Nephron progenitor cell (in vitro differentiated cells): ENCODE measurements at regions not wholly inside any gene's neighbourhood (a gene's known extent, or its start where the extent isn't known, plus 50 kb on each side); places are given as distances from the start of the nearest gene placed in this dataset.
"Not testable (repeated sequence)": the region's sequence is repeated elsewhere in the genome, so short reads cannot be mapped to it uniquely, and the experiment has no call there.

ENCODE experiments used
- DNase-seq: peaks from one replicate; pipeline ENCODE4 v3.0.0; 2021
- H3K27ac Mint-ChIP-seq: 2 replicates; pipeline ENCODE4 v1.8.0; 2021; ENCODE audit warnings: mild to moderate bottlenecking, moderate library complexity, mixed read lengths
- H3K27me3 Mint-ChIP-seq: 2 replicates; pipeline ENCODE4 v1.8.0; 2021; ENCODE audit warnings: mild to moderate bottlenecking, low read depth, mixed read lengths; ENCODE audit not compliant: poor library complexity
- H3K36me3 Mint-ChIP-seq: 2 replicates; pipeline ENCODE4 v1.8.0; 2021; ENCODE audit warnings: low read depth, mixed read lengths
- H3K4me1 Mint-ChIP-seq: 2 replicates; pipeline ENCODE4 v1.8.0; 2021; ENCODE audit warnings: mixed read lengths
- H3K4me3 Mint-ChIP-seq: 2 replicates; pipeline ENCODE4 v1.8.0; 2021; ENCODE audit warnings: mild to moderate bottlenecking, moderate library complexity, mixed read lengths
- H3K9me3 Mint-ChIP-seq: 2 replicates; pipeline ENCODE4 v1.8.0; 2021; ENCODE audit warnings: mild to moderate bottlenecking, moderate library complexity, mixed read lengths
- CTCF ChIP-seq: fragments of 200-600 bp; sonication (generic); IDR thresholded peaks from 2 replicates; pipeline ENCODE4 v1.5.0; 2021; ENCODE audit warnings: antibody characterized with exemption

GRCh38 chr13:27339299-27339698 is 68.7 kb downstream of the RASL11A start:
- no peak overlapping the region for H3K4me3 Mint-ChIP-seq
- DNase-seq, result peak; percentile 30
- no peaks in the 10 kb centered on the region for H3K9me3 Mint-ChIP-seq

GRCh38 chr13:27341616-27342015 is 71.0 kb downstream of the RASL11A start:
- DNase-seq, result peak; percentile 27
- H3K4me1 Mint-ChIP-seq, result peaks cover 41% of the 10 kb centered on the region
- no peak overlapping the region for H3K4me3 Mint-ChIP-seq
- H3K27ac Mint-ChIP-seq, result no peak overlapping the region
- no peak for TF ChIP-seq CTCF
- no peaks in the 10 kb centered on the region for H3K36me3 Mint-ChIP-seq
- H3K27me3 Mint-ChIP-seq, result peaks cover 39% of the 10 kb centered on the region
- no peaks in the 10 kb centered on the region for H3K9me3 Mint-ChIP-seq

More at GRCh38 chr13:27339299-27339698, 68.7 kb downstream of the RASL11A start:
- Mint-ChIP-seq H3K36me3 (no peaks in the 10 kb centered on the region), H3K27me3 (peaks cover 35% of the 10 kb centered on the region), H3K27ac (no peak overlapping the region), H3K4me1 (peaks cover 41% of the 10 kb centered on the region)
- peak; percentile 18 for TF ChIP-seq CTCF

- H3K9me3 Mint-ChIP-seq, result no peaks in the 10 kb centered on the region
- peaks cover 6% of the 10 kb centered on the region for H3K4me1 Mint-ChIP-seq
Measured at GRCh38 chr13:27347211-27347772, 76.7 kb downstream of the RASL11A start.

GRCh38 chr13:27348461-27348860 is 76.0 kb upstream of the GTF3A start:
- no peaks in the 10 kb centered on the region for H3K9me3 Mint-ChIP-seq
- DNase-seq, result no peak
- no peak for TF ChIP-seq CTCF
- no peak overlapping the region for H3K4me3 Mint-ChIP-seq
- no peak overlapping the region for H3K27ac Mint-ChIP-seq
- H3K4me1 Mint-ChIP-seq, result peaks cover 13% of the 10 kb centered on the region
- peaks cover 40% of the 10 kb centered on the region for H3K27me3 Mint-ChIP-seq
- H3K36me3 Mint-ChIP-seq, result no peaks in the 10 kb centered on the region

More at GRCh38 chr13:27347211-27347772, 76.7 kb downstream of the RASL11A start:
- Mint-ChIP-seq H3K4me3 (no peak overlapping the region), H3K27me3 (peaks cover 42% of the 10 kb centered on the region), H3K27ac (peak overlapping the region; percentile 16), H3K36me3 (no peaks in the 10 kb centered on the region)
- no peak for TF ChIP-seq CTCF
- DNase-seq, result no peak

GRCh38 chr13:27349458-27349857 is 75.0 kb upstream of the GTF3A start:
- Mint-ChIP-seq H3K27ac (no peak overlapping the region), H3K9me3 (no peaks in the 10 kb centered on the region), H3K4me1 (peaks cover 23% of the 10 kb centered on the region), H3K4me3 (no peak overlapping the region), H3K27me3 (peaks cover 31% of the 10 kb centered on the region), H3K36me3 (no peaks in the 10 kb centered on the region)
- no peak for DNase-seq
- no peak for TF ChIP-seq CTCF

- H3K4me3 Mint-ChIP-seq, H3K36me3 Mint-ChIP-seq, H3K9me3 Mint-ChIP-seq, DNase-seq, H3K27ac Mint-ChIP-seq: not testable (repeated sequence)
- H3K27me3 Mint-ChIP-seq, result peaks cover 21% of the 10 kb centered on the region
- H3K4me1 Mint-ChIP-seq, result peaks cover 34% of the 10 kb centered on the region
Measured at GRCh38 chr13:27350825-27351224, 73.6 kb upstream of the GTF3A start.
